ENCODE measurements at regions not wholly inside any gene's neighbourhood (a gene's known extent, or its start where the extent isn't known, plus 50 kb on each side); places are given as distances from the start of the nearest gene placed in this dataset.

DNA sequence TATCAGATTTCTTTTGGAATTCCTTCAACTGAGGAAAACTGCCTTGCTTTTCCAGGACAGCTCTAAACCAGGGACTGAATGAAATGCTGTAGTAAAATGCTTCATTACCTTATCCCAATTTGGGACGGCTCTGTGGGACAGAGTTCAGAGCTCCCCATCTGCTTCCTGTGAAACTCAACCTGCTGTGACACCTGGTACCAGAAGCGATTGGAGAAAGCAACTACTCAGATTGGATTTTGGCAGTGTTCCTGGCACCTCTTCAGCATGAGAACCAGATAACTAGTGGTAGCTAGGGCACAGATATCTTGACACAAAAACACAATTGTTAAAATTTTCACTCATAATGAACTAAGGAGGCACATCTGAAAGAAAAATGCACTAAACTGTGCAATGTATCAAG is 539.1 kb downstream of the SI start:
- Histone ChIP-seq H3K27me3 (no peaks in the 10 kb centered on the region), H3K27ac (no peak overlapping the region), H3K4me1 (ENCODE audit: low read depth) (no peaks in the 10 kb centered on the region), H3K4me3 (no peak overlapping the region), H3K36me3 (no peaks in the 10 kb centered on the region), H3K9me3 (ENCODE audit: low read depth) (no peaks in the 10 kb centered on the region)
- TF ChIP-seq, protein P1, sequence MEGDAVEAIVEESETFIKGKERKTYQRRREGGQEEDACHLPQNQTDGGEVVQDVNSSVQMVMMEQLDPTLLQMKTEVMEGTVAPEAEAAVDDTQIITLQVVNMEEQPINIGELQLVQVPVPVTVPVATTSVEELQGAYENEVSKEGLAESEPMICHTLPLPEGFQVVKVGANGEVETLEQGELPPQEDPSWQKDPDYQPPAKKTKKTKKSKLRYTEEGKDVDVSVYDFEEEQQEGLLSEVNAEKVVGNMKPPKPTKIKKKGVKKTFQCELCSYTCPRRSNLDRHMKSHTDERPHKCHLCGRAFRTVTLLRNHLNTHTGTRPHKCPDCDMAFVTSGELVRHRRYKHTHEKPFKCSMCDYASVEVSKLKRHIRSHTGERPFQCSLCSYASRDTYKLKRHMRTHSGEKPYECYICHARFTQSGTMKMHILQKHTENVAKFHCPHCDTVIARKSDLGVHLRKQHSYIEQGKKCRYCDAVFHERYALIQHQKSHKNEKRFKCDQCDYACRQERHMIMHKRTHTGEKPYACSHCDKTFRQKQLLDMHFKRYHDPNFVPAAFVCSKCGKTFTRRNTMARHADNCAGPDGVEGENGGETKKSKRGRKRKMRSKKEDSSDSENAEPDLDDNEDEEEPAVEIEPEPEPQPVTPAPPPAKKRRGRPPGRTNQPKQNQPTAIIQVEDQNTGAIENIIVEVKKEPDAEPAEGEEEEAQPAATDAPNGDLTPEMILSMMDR (IDR thresholded peaks at IDR 0.05; ENCODE audit: low read depth, low read length) = no peak
- no peak for DNase-seq (ENCODE audit: low read depth in 1 of 2, low spot score in 1 of 2)

DNA sequence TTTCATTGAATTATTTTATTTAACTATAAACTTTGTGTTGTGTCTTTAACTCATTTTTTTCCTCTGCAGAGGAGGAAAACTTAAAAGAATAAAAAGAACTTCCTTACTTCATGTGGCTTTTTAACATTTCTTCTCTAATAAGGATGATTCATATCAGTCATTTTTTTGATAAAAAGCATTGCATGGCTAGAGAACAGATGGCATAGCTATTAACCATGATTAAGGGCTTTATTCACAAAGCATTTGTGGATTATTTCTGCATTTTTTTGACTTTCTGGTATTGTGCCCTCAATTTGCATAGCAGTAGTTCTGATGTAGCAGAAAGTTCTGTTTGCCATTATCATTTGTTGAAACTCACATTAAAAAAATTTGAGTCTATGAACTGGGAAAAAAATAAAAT is 540.8 kb downstream of the SI start:
- Histone ChIP-seq H3K9me3 (ENCODE audit: low read depth) (no peaks in the 10 kb centered on the region), H3K4me3 (no peak overlapping the region), H3K36me3 (no peaks in the 10 kb centered on the region), H3K27me3 (no peaks in the 10 kb centered on the region), H3K4me1 (ENCODE audit: low read depth) (no peaks in the 10 kb centered on the region), H3K27ac (no peak overlapping the region)
- no peak for DNase-seq (ENCODE audit: low read depth in 1 of 2, low spot score in 1 of 2)
- TF ChIP-seq, protein P1 (IDR thresholded peaks at IDR 0.05; ENCODE audit: low read depth, low read length) = no peak

DNA sequence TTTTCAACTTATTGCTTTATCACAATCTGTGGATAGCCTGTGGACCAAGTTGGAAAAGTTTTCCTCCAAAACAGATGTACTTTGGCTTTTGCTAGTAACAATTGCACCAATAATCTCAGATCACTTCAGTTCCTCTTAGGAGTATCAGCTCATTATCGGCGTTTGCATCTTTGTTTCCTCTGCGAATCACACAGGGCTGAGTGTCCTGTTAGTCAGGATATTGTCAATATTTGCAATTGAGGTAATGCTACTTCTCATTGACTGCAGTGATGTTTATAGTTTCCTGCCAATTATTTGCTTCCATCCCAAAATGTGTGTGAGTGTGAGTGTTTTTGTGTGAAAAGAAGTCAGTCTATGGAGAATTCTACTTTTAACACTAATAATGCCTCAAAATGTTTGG is 545.0 kb downstream of the SI start:
- no peak overlapping the region for H3K4me3 ChIP-seq
- H3K27me3 ChIP-seq = no peaks in the 10 kb centered on the region
- no peak overlapping the region for H3K27ac ChIP-seq
- no peaks in the 10 kb centered on the region for H3K9me3 ChIP-seq (ENCODE audit: low read depth)
- H3K36me3 ChIP-seq = no peaks in the 10 kb centered on the region
- DNase-seq (ENCODE audit: low read depth in 1 of 2, low spot score in 1 of 2) = no peak
- TF ChIP-seq, protein P1 (IDR thresholded peaks at IDR 0.05; ENCODE audit: low read depth, low read length) = no peak
- no peaks in the 10 kb centered on the region for H3K4me1 ChIP-seq (ENCODE audit: low read depth)

DNA sequence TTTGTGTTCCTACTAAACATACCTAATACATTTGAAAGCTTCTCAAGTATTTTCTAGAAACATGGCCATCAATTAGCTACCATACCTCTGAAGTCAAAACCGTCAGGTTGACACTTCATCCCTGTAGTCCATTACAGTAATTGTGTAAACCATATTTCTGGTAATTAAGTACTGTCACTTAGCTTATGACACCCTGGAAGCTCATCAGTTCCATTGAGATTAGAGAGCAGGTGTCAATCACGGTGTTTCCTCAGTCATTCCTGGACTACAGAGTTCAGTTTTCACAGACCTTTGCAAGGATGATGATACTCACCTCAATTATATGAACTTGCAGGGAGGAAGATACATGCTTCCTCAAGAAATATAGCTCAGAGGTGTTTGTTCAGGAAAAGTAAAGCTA is 552.0 kb downstream of the SI start:
- Histone ChIP-seq H3K9me3 (ENCODE audit: low read depth) (no peaks in the 10 kb centered on the region), H3K4me1 (ENCODE audit: low read depth) (no peaks in the 10 kb centered on the region), H3K27ac (no peak overlapping the region), H3K36me3 (no peaks in the 10 kb centered on the region), H3K27me3 (no peaks in the 10 kb centered on the region), H3K4me3 (no peak overlapping the region)
- TF ChIP-seq, protein P1 (IDR thresholded peaks at IDR 0.05; ENCODE audit: low read depth, low read length) = no peak
- DNase-seq (ENCODE audit: low read depth in 1 of 2, low spot score in 1 of 2) = no peak

DNA sequence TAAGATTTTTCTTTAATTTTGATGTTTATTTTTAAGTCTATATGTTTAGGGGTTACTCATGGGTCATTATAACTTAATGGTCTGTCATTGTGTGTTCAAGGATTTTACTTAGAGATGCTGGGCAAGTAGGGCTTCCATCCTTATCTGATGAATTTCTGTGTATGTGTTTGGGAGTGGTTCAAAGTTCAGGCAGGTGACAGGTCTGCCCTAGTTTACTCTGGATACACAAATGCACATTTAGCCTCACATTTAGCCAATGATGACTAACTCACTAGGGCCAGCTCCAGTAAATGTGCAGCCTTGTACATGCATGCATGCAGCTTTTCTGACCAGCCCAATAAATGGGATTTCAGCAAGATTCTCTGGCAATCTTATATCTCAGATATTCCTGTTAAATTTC is 554.1 kb downstream of the SI start:
- no peaks in the 10 kb centered on the region for H3K36me3 ChIP-seq

More for the DNA sequence above, 554.1 kb downstream of the SI start:
- Histone ChIP-seq H3K9me3 (ENCODE audit: low read depth) (no peaks in the 10 kb centered on the region), H3K27me3 (no peaks in the 10 kb centered on the region), H3K27ac (no peak overlapping the region), H3K4me3 (no peak overlapping the region), H3K4me1 (ENCODE audit: low read depth) (no peaks in the 10 kb centered on the region)
- no peak for DNase-seq (ENCODE audit: low read depth in 1 of 2, low spot score in 1 of 2)
- TF ChIP-seq, protein P1 (IDR thresholded peaks at IDR 0.05; ENCODE audit: low read depth, low read length) = no peak
